ENCODE measurements at regions not wholly inside any gene's neighbourhood (a gene's known extent, or its start where the extent isn't known, plus 50 kb on each side); places are given as distances from the start of the nearest gene placed in this dataset.

DNA sequence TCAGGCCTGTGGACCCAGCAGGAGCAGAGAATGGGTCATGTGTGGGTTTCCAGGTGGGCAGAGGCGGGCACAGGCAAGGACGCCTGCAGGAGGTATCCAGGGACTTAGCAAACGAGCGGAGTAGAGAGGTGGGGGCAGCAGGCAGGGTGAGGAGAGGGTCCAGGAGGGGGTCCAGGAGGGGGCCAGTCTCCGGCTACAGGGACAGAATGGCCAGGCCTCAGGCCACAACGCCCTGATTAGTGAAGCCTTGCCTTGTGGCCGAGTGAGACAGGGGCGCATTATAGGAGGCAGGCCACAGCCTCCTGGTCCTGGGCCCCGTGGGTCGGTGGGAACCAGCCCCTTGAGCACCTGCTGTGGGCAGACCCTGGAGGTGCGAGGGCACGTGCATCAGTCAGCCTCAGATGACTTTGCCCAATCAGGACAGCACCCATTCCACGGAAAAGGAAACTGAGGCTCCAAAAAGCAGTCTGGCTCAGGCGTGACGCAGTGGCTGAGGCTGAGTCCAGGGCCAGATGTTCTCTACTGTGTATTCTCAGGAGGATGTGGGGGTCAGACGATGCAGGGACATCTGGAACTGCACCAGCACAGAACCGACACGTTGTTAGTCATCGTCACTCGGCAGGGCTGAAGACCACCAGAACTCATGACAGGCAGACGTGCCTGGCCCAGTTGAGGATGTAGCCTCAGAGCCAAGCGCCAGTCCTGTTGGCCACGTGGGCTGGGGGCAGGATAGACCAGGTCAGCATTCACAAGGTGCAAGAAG lies 113.7 kb downstream of the CRYAA start:
- H3K4me3 ChIP-seq (ENCODE audit: low read length) = no peak overlapping the region
- H3K4me1 ChIP-seq (ENCODE audit: control insufficient read depth, insufficient read depth, low read length) = peaks cover 4% of the 10 kb centered on the region
- H3K27me3 ChIP-seq (ENCODE audit: control insufficient read depth, insufficient read depth, low read length) = peaks cover 7% of the 10 kb centered on the region
- no peaks in the 10 kb centered on the region for H3K9me3 ChIP-seq (ENCODE audit: control insufficient read depth, low read length)
- H3K36me3 ChIP-seq (ENCODE audit: control insufficient read depth, insufficient read depth, low read length) = no peaks in the 10 kb centered on the region
- no peak overlapping the region for H3K9ac ChIP-seq (ENCODE audit: low read length)

DNA sequence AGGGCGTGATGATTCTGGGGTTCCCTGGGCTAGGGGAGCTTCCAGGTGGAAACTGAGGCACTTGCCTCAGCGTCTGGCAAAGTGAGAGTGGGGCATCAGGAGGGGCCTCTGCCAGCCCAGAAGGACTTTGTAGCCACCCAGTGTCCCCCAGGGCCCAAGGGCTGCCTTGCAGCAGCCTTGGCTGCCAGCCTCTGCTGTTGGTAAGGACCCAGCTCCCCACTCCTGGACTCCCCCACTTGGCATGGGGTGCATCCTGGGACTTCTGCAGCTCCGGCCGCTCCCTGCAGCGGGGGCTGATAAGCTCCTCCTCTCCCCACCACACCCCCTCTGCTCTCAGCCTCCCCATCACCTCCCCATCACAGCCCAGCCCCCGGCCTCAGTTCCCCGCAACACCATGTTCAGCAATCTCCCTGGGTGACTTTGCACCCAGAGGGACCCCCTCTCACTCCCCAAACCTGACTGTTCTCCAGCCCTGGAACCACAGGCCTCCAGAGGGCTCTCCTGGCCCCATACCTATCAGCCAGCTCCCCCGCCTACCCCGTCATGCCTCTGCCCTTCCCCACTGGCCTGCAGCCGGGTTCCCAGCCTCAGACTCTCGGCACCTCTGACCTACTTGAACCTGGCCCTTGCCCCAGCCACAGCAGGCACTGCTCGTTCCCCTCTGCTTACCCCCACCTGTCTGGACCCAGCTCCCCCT lies 113.0 kb downstream of the CRYAA start:
- no peaks in the 10 kb centered on the region for H3K9me3 ChIP-seq (ENCODE audit: control insufficient read depth, low read length)

DNA sequence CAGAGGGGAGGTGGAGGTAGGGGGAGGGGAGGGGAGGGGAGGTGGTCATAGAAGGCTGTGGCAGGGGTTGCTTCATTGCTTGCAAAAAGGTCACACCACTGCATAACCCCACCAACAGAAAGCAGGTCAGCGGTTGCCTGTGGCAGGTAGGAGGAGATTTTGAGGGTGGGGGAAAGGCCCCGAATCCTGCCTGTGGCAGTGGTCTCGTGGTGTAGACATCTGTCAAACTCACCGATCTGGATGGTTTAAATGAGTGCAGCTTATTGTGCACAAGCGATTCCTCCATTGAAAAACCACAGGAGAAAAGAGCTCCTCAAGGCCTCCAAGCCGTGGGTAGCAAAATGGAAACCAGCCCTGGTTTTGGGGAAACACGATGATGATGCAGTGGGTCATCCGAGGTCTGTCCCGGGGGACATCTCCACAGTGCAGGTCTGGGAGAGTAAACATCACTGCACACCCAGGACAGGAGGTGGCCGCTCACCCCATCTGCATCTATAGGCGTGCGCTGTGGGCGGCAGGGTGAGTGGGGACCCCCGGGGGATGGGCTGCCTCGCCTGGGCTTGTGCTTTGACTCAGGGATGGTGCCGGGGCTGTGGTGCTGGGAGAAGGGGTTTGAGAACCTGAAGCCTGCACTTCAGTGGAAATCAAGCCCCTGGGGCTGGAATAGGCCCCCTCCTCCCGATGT lies 112.3 kb downstream of the CRYAA start:
- Histone ChIP-seq H3K9me3 (ENCODE audit: control insufficient read depth, low read length) (no peaks in the 10 kb centered on the region), H3K27me3 (ENCODE audit: control insufficient read depth, insufficient read depth, low read length) (peaks cover 16% of the 10 kb centered on the region), H3K9ac (ENCODE audit: low read length) (no peak overlapping the region), H3K4me3 (ENCODE audit: low read length) (no peak overlapping the region), H3K36me3 (ENCODE audit: control insufficient read depth, insufficient read depth, low read length) (no peaks in the 10 kb centered on the region), H3K4me1 (ENCODE audit: control insufficient read depth, insufficient read depth, low read length) (peaks cover 4% of the 10 kb centered on the region)

More for the DNA sequence above, 113.0 kb downstream of the CRYAA start:
- no peak overlapping the region for H3K9ac ChIP-seq (ENCODE audit: low read length)
- peaks cover 4% of the 10 kb centered on the region for H3K4me1 ChIP-seq (ENCODE audit: control insufficient read depth, insufficient read depth, low read length)
- H3K4me3 ChIP-seq (ENCODE audit: low read length) = no peak overlapping the region
- H3K27me3 ChIP-seq (ENCODE audit: control insufficient read depth, insufficient read depth, low read length) = peaks cover 11% of the 10 kb centered on the region
- H3K36me3 ChIP-seq (ENCODE audit: control insufficient read depth, insufficient read depth, low read length) = no peaks in the 10 kb centered on the region

DNA sequence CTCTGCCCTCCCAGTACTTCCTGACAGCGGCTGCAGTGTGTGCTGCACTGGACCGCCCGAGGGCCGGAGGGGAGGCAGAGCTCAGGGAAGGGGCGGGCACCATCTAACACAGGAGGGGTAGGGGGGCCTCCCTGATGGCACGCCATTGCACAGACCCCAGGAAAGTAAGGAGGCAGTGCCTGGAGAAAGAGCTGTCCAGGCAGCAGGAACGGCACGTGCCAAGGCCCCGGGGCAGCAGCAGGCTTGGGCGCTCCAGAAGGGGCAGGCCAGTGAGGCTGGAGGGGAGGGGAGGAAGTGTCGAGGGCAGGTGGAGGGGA lies 110.7 kb downstream of the CRYAA start:
- Histone ChIP-seq H3K27me3 (ENCODE audit: control insufficient read depth, insufficient read depth, low read length) (peaks cover 21% of the 10 kb centered on the region), H3K4me1 (ENCODE audit: control insufficient read depth, insufficient read depth, low read length) (peaks cover 4% of the 10 kb centered on the region), H3K9ac (ENCODE audit: low read length) (no peak overlapping the region), H3K9me3 (ENCODE audit: control insufficient read depth, low read length) (no peaks in the 10 kb centered on the region), H3K36me3 (ENCODE audit: control insufficient read depth, insufficient read depth, low read length) (no peaks in the 10 kb centered on the region), H3K4me3 (ENCODE audit: low read length) (no peak overlapping the region)

DNA sequence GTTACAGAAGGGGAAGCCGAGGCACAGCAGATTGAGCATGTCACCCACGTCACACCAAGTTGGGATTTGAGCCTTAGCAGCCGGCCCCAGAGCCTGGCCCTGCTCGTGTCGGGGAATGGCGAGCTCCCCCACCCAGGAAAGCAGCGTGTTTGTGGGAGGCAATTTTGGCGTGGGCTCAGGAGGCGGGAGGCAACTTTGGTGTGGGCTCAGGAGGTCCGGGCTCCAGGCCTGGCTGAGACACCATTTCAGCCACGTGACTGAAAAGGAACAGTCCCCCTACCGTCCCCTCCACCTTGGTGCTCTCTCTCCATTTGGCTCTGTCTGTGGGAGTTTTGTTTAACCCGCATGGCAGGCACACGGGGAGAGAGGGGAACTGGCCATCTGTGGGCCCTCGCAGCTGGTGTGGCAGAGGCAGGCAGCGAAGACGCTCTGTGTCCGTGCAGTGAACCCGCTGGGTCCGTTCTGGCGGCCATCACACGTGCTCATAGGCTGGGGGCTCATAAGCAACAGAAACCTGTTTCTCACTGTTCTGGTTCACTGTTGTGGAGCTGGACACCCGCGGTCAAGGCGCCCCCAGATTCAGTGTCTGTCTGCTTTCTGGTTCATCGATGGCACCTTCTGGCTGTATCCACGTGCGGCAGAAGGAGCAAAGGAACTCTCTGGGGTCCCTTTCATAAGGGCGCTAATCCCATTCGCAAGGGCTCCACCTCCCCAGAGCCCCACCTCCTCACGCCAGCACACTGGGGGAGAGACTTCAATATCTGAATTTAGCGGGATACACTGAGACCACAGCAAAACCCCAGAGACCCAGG lies 110.2 kb downstream of the CRYAA start:
- peaks cover 21% of the 10 kb centered on the region for H3K27me3 ChIP-seq (ENCODE audit: control insufficient read depth, insufficient read depth, low read length)
- no peaks in the 10 kb centered on the region for H3K9me3 ChIP-seq (ENCODE audit: control insufficient read depth, low read length)
- no peaks in the 10 kb centered on the region for H3K36me3 ChIP-seq (ENCODE audit: control insufficient read depth, insufficient read depth, low read length)
- H3K4me3 ChIP-seq (ENCODE audit: low read length) = no peak overlapping the region
- peaks cover 4% of the 10 kb centered on the region for H3K4me1 ChIP-seq (ENCODE audit: control insufficient read depth, insufficient read depth, low read length)
- no peak overlapping the region for H3K9ac ChIP-seq (ENCODE audit: low read length)

DNA sequence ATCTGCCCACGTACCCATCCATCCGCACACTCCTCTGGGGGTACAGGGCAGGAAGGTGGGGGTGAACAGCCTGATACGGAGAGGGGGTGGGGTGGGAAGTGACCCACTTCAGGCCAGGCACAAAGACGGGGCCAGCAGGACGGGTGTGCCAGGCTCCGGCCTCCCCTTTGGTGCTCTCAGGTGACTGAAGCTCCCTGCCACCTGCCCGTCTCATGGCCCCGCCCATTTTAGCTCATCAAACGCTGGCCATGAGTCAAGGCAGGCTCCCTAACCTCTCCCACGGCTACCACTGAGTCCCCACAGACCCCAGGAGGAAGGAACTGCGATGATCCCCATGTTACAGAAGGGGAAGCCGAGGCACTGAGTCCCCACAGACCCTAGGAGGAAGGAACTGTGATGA lies 109.6 kb downstream of the CRYAA start:
- H3K36me3 ChIP-seq (ENCODE audit: control insufficient read depth, insufficient read depth, low read length) = no peaks in the 10 kb centered on the region
- peaks cover 24% of the 10 kb centered on the region for H3K27me3 ChIP-seq (ENCODE audit: control insufficient read depth, insufficient read depth, low read length)
- H3K4me3 ChIP-seq (ENCODE audit: low read length) = no peak overlapping the region
- no peak overlapping the region for H3K9ac ChIP-seq (ENCODE audit: low read length)
- peaks cover 4% of the 10 kb centered on the region for H3K4me1 ChIP-seq (ENCODE audit: control insufficient read depth, insufficient read depth, low read length)
- H3K9me3 ChIP-seq (ENCODE audit: control insufficient read depth, low read length) = no peaks in the 10 kb centered on the region

DNA sequence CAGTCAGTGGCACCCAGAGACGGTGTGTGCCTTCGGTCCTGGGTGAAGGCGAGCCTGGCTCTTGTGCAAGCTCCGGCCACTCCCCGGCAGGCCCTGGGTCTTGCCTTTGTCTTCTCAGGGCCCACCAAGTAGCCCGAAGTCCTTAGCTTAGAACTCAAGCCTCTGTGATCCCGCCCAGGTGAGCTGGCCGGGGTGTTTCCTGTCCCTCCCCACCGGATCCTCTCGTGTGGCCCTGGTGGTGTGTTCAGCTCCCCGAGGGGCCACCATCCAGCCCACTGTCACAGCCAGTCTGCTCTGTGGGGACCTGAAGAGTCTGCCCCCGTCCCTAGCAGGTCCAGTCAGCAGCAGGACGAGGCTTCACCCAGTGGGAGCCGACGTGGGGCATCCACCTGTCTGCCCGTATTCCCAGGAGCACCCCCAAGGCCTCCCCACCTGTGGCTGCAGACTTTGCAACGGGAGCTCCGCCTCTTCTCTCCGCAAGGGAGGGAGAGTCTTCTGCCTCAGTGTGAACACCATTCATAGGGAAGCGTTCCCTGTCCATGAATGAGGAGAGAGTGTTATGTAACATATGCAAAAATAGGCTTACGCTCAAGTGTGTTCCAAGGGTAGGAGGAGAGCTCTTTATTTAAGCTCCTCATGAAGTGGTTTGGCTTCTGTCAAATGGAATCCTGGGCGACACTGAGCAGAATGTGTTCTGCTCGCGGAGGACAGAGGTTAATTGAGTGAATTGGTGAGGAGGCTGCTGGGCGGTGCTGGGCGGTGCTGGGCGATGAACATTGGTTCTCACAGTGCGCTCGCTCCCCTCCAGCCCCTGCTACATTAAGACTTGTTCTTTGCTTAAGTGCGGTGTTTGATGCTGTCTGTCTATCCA lies 108.9 kb downstream of the CRYAA start:
- no peak overlapping the region for H3K4me3 ChIP-seq (ENCODE audit: low read length)
- no peaks in the 10 kb centered on the region for H3K36me3 ChIP-seq (ENCODE audit: control insufficient read depth, insufficient read depth, low read length)
- no peak overlapping the region for H3K9ac ChIP-seq (ENCODE audit: low read length)
- H3K9me3 ChIP-seq (ENCODE audit: control insufficient read depth, low read length) = no peaks in the 10 kb centered on the region
- H3K4me1 ChIP-seq (ENCODE audit: control insufficient read depth, insufficient read depth, low read length) = peaks cover 4% of the 10 kb centered on the region
- H3K27me3 ChIP-seq (ENCODE audit: control insufficient read depth, insufficient read depth, low read length) = peaks cover 26% of the 10 kb centered on the region

DNA sequence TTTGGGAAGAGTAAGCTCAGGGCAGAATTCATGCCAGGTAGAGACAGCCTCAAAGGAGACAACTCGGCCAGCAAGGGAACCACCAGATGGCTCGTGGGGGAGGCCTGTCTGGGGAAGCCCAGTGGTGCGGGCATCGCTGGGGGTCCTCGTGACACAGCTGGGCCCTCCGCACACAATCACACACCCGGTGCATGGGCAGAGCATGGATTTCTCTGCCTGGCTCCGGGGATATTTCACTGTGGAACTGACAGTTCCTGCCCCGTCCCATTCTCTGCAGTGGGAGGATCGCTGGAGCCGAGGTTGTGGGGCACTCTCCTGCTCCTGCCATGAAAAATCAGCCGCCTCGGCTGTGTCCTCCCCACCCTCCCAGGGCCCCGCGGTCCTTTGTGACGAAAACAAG lies 108.0 kb downstream of the CRYAA start:
- H3K36me3 ChIP-seq (ENCODE audit: control insufficient read depth, insufficient read depth, low read length) = no peaks in the 10 kb centered on the region
- H3K4me1 ChIP-seq (ENCODE audit: control insufficient read depth, insufficient read depth, low read length) = peaks cover under 1% of the 10 kb centered on the region
- H3K9ac ChIP-seq (ENCODE audit: low read length) = no peak overlapping the region
- peaks cover 26% of the 10 kb centered on the region for H3K27me3 ChIP-seq (ENCODE audit: control insufficient read depth, insufficient read depth, low read length)
- no peak overlapping the region for H3K4me3 ChIP-seq (ENCODE audit: low read length)
- no peaks in the 10 kb centered on the region for H3K9me3 ChIP-seq (ENCODE audit: control insufficient read depth, low read length)

DNA sequence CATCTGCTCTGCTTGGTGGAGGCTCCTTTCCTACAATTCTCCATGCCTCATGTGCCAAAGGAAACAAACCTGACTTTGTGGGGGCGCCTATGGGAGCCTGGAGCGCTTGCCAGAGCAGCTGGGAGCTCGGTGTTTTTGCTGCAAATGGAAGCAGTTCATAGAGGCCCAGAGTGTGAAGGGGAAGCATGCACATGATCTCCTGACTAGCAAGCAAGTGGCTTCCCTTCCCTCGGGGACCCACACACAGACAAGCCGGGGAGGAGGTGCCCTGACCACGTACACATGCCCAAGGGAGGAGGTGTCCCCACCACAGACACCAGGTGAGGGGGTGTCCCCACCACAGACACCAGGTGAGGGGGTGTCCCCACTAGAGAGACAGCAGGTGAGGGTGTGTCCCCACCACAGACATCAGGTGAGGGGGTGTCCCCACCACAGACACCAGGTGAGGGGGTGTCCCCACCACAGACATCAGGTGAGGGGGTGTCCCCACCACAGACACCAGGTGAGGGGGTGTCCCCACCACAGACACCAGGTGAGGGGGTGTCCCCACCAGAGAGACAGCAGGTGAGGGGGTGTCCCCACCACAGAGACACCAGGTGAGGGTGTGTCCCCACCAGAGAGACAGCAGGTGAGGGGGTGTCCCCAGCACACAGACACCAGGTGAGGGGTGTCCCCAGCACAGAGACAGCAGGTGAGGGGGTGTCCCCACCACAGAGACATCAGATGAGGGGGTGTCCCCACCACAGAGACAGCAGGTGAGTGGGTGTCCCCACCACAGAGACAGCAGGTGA lies 106.8 kb downstream of the CRYAA start:
- no peak overlapping the region for H3K4me3 ChIP-seq (ENCODE audit: low read length)
- no peaks in the 10 kb centered on the region for H3K36me3 ChIP-seq (ENCODE audit: control insufficient read depth, insufficient read depth, low read length)
- no peaks in the 10 kb centered on the region for H3K9me3 ChIP-seq (ENCODE audit: control insufficient read depth, low read length)
- H3K4me1 ChIP-seq (ENCODE audit: control insufficient read depth, insufficient read depth, low read length) = no peaks in the 10 kb centered on the region
- peaks cover 26% of the 10 kb centered on the region for H3K27me3 ChIP-seq (ENCODE audit: control insufficient read depth, insufficient read depth, low read length)
- no peak overlapping the region for H3K9ac ChIP-seq (ENCODE audit: low read length)

DNA sequence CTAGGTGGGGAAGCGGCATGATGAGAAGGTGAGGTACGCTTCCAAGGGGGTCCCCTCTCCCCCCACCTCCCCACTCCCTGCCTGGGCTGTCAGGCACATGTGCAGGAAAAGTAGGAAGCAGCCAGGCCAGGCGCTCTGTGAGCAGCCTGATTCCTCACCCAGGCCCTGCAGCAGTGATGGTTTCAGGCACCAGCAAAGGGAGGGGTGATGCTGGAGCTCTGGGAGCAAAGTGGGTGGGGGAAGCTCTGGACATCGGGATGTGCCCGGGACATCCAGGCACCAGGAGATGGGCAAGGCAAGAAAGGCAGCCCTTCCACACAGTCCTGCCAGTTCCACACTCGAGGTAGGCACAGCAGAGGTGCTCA lies 106.1 kb downstream of the CRYAA start:
- H3K9me3 ChIP-seq (ENCODE audit: control insufficient read depth, low read length) = no peaks in the 10 kb centered on the region
- no peaks in the 10 kb centered on the region for H3K36me3 ChIP-seq (ENCODE audit: control insufficient read depth, insufficient read depth, low read length)
- H3K4me1 ChIP-seq (ENCODE audit: control insufficient read depth, insufficient read depth, low read length) = no peaks in the 10 kb centered on the region
- peaks cover 26% of the 10 kb centered on the region for H3K27me3 ChIP-seq (ENCODE audit: control insufficient read depth, insufficient read depth, low read length)
- no peak overlapping the region for H3K4me3 ChIP-seq (ENCODE audit: low read length)
- no peak overlapping the region for H3K9ac ChIP-seq (ENCODE audit: low read length)

All from mucosa of stomach (tissue), 1 donor.